Adrenal gland (tissue), 9 donors: ENCODE measurements at regions not wholly inside any gene's neighbourhood (a gene's known extent, or its start where the extent isn't known, plus 50 kb on each side); places are given as distances from the start of the nearest gene placed in this dataset.

Source experiments
- DNase-seq, 7 donors: peaks; one replicate each; pipeline ENCODE4 v3.0.0-alpha.2; 2019 to 2020
- H3K27ac ChIP-seq, 5 donors: fragments of 200-600 bp; sonication (generic) in 4 of 5; 1 replicate in 3 of 5; 2 replicates in 2 of 5; pipeline versions ENCODE4 v1.5.1 to v1.8.0; 2016 to 2020; ENCODE audit warnings: mild to moderate bottlenecking in 1 of 5
- H3K27me3 ChIP-seq: fragments of 200-600 bp; 2 replicates; pipeline ENCODE4 v1.8.0; 2021
- H3K36me3 ChIP-seq, 2 donors: fragments of 200-600 bp; replicated peaks in 1 of 2; 1 replicate in 1 of 2; 2 replicates in 1 of 2; pipeline versions ENCODE4 v1.5.1 to v1.8.0; 2018 to 2022
- H3K4me1 ChIP-seq, 2 donors: fragments of 200-600 bp; replicated peaks in 1 of 2; 1 replicate in 1 of 2; 2 replicates in 1 of 2; pipeline versions ENCODE4 v1.5.1 to v1.8.0; 2018 to 2021
- H3K4me3 ChIP-seq, 4 donors: fragments of 200-600 bp; sonication (generic) in 3 of 4; one replicate each; pipeline ENCODE4 v1.5.1; 2016 to 2018
- H3K9me3 ChIP-seq, 3 donors: fragments of 200-600 bp; sonication (generic) in 1 of 3; replicated peaks in 1 of 3; 1 replicate in 2 of 3; 2 replicates in 1 of 3; pipeline versions ENCODE4 v1.5.1 to v1.8.0; 2016 to 2021
- CTCF ChIP-seq, 6 experiments: fragments of 450-650 bp in 4 of 6; fragments of 200-600 bp in 2 of 6; sonication (generic) in 1 of 6; IDR thresholded peaks; 1 replicate in 5 of 6; 2 replicates in 1 of 6; pipeline versions ENCODE4 v1.5.1 to v1.8.0; 2016 to 2021; ENCODE audit warnings: antibody characterized with exemption in 6 of 6, mild to moderate bottlenecking in 2 of 6, moderate library complexity in 1 of 6
- POLR2A ChIP-seq, 2 donors: fragments of 450-650 bp; IDR thresholded peaks; one replicate each; pipeline ENCODE4 v1.6.1; 2017; ENCODE audit warnings: antibody characterized with exemption in 2 of 2, mild to moderate bottlenecking in 2 of 2, moderate library complexity in 1 of 2
- WGBS, 4 donors: extraction: QIAGEN DNeasy Blood & Tissue Kit in 2 of 4; methylation state at CpG; one replicate each; pipeline versions ENCODE4 v1.1.5 to v1.1.7; 2013 to 2017; 5-methylcytosine and 5-hydroxymethylcytosine counted together
- intact Hi-C, 2 donors: fragments of 100-400 bp; cut with DNase I; formaldehyde crosslinking; loops; one replicate each; pipeline versions ENCODE4 v1.14.1 to v1.15.0; 2022 to 2023
- donor health status: healthy with polysubstance abuse.
- donor health status: Bipolar disorder and iron deficiency.
- donor health status: DM: yes; HTN: yes; CAD: no.
- donor health status: DM: no; HTN: no; CAD: no.
- donor health status: DM: no; HTN: no; CAD: no.

GRCh38 chr1:235009561-235010306, 118.9 kb downstream of the TOMM20 start:
- Histone ChIP-seq H3K27ac (no peak overlapping the region), H3K4me3 (no peak overlapping the region), H3K36me3 (no peaks in the 10 kb centered on the region), H3K27me3 (no peaks in the 10 kb centered on the region), H3K4me1 (peaks cover 0 to 16% of the 10 kb centered on the region in 2 donors), H3K9me3 (no peaks in the 10 kb centered on the region)
- peak in 3 of 7 donors; percentile 9 to 44 (median 13) for DNase-seq
- 95 to 99% (median 95%) methylated on average over 13 of the region's 13 CpGs for WGBS, 4 donors
- intact Hi-C loops, result loop anchor here in 1 of 2 donors (10.0 kb wide), 1 partner anchor 55 kb away; no protein-coding TSS in a partner anchor
- no peak for TF ChIP-seq CTCF (IDR thresholded peaks at IDR 0.05)
- TF ChIP-seq POLR2A (IDR thresholded peaks at IDR 0.05), result no peak

GRCh38 chr1:235009074-235009473, 119.6 kb downstream of the TOMM20 start:
- intact Hi-C loops, result loop anchor here in 1 of 2 donors (10.0 kb wide), 1 partner anchor 56 kb away; no protein-coding TSS in a partner anchor
- Histone ChIP-seq H3K4me1 (peaks cover 0 to 16% of the 10 kb centered on the region in 2 donors), H3K27ac (no peak overlapping the region), H3K4me3 (no peak overlapping the region), H3K9me3 (no peaks in the 10 kb centered on the region), H3K36me3 (no peaks in the 10 kb centered on the region), H3K27me3 (no peaks in the 10 kb centered on the region)
- peak in 2 of 7 donors; percentile 3 to 39 for DNase-seq
- 79 to 92% (median 87%) methylated on average over 7 of the region's 7 CpGs for WGBS, 4 donors
- TF ChIP-seq POLR2A (IDR thresholded peaks at IDR 0.05), result no peak
- no peak for TF ChIP-seq CTCF (IDR thresholded peaks at IDR 0.05)

GRCh38 chr1:235008239-235008638, 120.4 kb downstream of the TOMM20 start:
- intact Hi-C loops, result loop anchor here in 1 of 2 donors (10.0 kb wide), 1 partner anchor 57 kb away; no protein-coding TSS in a partner anchor
- no peaks in the 10 kb centered on the region for H3K36me3 ChIP-seq
- no peak for TF ChIP-seq CTCF (IDR thresholded peaks at IDR 0.05)
- TF ChIP-seq POLR2A (IDR thresholded peaks at IDR 0.05), result no peak
- no peaks in the 10 kb centered on the region for H3K9me3 ChIP-seq
- H3K4me3 ChIP-seq, result no peak overlapping the region
- H3K4me1 ChIP-seq, result peaks cover 0 to 16% of the 10 kb centered on the region in 2 donors
- H3K27ac ChIP-seq, result no peak overlapping the region
- no peaks in the 10 kb centered on the region for H3K27me3 ChIP-seq
- peak in 1 of 7 donors; percentile 2 for DNase-seq

- peaks cover 0 to 5% of the 10 kb centered on the region in 2 donors for H3K4me1 ChIP-seq
- WGBS, 4 donors, result 60 to 72% (median 66%) methylated on average over 5 of the region's 5 CpGs
- peak in 1 of 7 donors; percentile 3 for DNase-seq
- H3K4me3 ChIP-seq, result no peak overlapping the region
- H3K36me3 ChIP-seq, result no peaks in the 10 kb centered on the region
- TF ChIP-seq CTCF (IDR thresholded peaks at IDR 0.05) (no peak), POLR2A (IDR thresholded peaks at IDR 0.05) (no peak)
- H3K9me3 ChIP-seq, result no peaks in the 10 kb centered on the region
- no peak overlapping the region for H3K27ac ChIP-seq
- no peaks in the 10 kb centered on the region for H3K27me3 ChIP-seq
- intact Hi-C loops, result loop anchor here in 1 of 2 donors (10.0 kb wide), 1 partner anchor 58 kb away; no protein-coding TSS in a partner anchor
These were observed 121.8 kb downstream of the TOMM20 start for GRCh38 chr1:235006816-235007215.
